ENCODE measurements at regions not wholly inside any gene's neighbourhood (a gene's known extent, or its start where the extent isn't known, plus 50 kb on each side); places are given as distances from the start of the nearest gene placed in this dataset.

DNA sequence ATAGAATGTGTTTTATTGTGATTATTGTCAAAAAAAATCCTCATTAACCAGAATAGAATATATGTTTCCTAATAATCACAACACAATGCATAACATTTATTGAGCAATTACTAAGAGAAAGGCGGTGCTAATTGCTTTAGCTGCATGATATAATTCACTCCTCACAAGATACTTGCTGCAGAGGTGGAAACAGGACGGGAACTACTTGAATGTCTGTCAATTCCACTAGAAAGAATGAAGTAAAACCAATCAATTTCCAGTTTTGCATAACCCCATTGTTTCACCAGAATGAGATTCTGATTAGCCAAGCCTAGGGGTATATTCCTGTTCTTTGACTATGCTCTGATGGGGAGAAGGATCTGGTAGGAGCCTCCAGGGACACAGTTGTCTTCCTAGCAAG, 239.1 kb upstream of the NRP1 start:
- DNase-seq = no peak

DNA sequence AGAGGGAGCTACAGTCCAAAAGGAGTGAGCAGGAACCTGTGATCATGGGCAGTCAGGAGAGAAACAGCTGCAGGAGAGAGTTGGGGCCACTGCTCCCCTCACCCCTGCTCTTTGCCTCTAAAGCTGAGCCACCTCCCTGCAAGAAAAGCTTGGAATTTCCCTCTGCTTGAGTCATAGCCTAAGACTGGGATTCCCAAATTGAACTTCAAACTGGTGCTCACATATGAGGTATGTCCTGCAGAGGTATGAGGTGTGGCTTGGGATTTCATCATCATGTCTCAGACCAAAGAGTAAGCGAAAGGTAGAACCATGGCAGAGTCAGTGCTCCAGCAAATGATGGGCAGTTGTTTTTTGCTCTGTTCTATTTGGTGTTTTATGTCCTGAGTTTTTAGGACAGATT, 237.1 kb upstream of the NRP1 start:
- no peak for DNase-seq

DNA sequence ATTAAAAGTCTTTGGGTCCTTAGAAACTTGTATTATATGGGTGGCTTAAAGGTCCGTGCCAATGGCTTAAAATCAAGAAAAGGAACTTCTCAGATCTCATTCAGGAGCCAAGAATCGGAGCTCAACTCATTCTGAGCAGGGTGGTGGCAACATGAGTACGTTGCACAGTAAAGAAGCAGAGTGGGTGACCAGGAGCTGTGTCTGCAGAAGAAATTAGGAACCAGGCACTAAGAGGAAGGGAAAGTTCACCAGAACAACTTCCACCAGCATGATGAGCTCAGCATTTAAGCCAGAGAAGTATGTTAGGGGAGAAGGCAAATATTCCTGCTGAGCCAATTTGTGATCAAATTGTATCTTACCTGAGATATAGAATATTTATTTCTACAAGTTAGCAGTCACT, 236.0 kb upstream of the NRP1 start:
- no peak for DNase-seq

DNA sequence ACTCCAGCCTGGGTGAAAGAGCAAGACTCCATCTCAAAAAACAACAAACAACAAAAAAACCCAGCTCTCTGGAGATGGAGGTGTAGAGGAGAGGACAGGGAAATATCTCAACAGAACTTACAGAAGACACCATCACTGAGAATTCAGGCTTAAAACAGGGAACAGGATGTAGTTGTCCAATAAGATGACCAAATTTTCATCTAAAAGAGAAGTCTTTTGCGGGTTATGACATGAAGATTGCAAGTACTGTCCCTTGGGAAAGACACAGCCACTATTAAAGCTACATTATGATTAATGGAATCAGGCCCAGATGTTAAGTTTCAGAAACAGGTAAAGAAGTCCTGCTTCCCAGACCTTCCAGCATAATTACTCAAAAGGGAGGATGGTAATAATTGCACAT, 235.2 kb upstream of the NRP1 start:
- DNase-seq = no peak

- no peak for DNase-seq
These were observed 232.0 kb upstream of the NRP1 start for GRCh38 chr10:33566426-33566825.

DNA sequence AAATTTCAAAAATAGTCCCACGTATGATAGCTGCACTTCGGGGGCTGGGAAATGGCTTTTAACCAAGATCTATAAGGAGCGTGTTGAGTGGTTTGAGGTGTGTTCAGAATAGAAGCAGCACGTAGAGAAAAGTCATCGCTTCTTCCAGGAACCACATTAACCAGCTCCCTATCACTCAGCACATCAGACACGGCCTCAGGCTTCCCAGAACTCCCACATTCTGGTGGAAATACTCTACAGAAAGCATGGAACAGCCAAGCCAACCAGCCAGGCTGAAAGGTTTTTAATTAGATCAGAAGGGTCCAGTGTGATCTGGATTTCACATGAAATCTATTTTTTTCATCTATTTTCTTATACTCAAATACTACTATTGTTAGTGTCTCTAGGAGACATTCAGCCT, 231.5 kb upstream of the NRP1 start:
- DNase-seq = no peak

DNA sequence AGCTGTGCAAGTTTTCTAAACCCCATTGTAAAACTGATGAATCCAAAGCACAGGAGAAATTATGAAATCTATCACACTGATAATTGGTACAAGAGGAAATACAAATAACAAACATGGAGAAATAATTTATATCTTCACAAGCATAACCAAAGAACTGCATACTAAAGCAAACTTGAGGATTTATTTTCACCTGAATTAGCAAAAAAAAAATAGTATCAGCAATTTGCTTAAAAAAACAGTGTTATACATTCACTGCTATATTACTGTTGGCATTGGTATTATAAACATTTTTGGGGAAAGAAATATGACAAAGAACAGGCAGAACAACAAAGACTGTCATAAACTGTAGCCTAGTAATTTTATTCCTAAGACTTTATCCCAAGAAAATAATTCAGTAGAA, 230.8 kb upstream of the NRP1 start:
- no peak for DNase-seq

DNA sequence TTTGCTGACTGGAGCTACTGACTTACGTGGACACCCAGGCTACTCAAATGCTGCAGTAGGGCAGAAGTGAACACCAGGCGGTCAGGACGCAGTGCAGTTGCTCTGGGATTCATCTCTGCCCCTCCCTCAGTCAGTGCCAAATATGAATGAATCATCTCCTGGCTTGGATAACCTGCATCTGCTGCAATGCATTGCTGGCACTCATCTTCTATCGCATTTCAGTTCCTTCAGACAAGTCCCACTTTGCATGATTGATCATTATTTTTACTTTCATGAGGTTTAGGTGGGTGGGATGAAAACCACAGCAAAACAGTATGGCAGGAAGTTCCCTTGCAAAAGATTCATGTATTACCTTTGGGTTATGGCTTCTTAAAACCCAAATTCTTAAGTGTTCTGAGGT, 224.6 kb upstream of the NRP1 start:
- peak in 1 of 2 experiments; percentile 17 for DNase-seq

- no peak for DNase-seq
These were observed 222.8 kb upstream of the NRP1 start for GRCh38 chr10:33557313-33557712.

DNA sequence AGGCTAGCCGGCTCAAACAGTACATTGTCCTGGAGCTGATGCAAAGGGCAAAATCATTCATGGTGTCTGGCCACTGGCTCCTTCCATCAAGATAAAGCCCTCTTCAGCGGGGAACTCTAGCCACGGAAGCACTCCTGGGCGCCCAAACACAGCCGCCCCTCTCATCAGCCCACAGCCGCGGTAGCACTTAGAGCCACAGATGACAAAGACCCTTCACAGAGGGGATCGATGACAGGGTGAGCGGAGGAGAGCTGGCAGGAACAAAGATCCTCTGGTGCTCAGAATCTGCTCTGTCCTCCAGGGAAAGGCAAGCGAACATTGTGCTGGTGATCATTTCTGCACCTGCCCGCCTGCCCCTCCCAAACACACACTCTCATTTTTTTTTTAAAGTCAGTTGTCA, 222.2 kb upstream of the NRP1 start:
- DNase-seq = no peak

GRCh38 chr10:33556103-33556502, 221.6 kb upstream of the NRP1 start:
- DNase-seq = no peak

GRCh38 chr10:33553748-33554571, 219.5 kb upstream of the NRP1 start:
- DNase-seq = no peak

- DNase-seq = no peak
These were observed 217.8 kb upstream of the NRP1 start for GRCh38 chr10:33552290-33552689.

DNA sequence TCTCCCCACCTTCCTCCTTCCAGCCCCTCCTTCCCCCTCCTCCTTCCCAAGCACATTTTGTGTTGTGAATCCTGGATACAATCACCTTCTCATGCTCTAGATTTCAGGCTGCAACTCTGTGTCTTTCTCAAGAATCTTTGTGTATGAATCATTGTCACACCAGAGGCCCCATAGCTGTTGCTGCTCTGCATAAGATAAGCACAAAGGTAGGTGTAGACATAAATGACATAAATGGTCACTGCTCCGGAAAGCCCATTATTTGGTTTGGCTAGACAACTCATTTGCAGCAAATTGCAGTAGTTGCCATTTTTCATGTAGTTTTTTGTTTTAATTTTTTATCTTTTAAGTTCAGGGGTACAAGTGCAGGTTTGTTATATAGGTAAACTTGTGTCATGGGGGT, 216.3 kb upstream of the NRP1 start:
- DNase-seq = no peak

DNA sequence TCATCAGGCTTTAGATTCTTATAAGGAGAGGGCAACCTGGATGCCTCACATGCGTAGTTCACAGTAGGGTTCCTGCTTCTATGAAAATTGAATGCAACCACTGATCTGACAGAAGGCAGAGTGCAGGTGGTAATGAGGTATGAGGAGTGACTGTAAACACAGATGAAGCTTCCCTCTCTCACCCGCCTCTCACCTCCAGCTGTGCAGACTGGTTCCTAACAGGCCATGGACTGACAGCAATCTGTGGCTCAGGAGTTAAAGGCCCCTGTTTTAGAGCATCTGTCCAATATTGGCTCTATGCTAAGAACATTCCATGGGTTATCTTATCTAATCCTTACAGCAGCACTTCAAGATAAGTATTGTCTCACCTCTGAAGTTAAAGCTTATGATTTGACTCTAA, 213.5 kb upstream of the NRP1 start:
- DNase-seq = no peak

- DNase-seq = no peak
These were observed 211.6 kb upstream of the NRP1 start for GRCh38 chr10:33546031-33546430.

DNA sequence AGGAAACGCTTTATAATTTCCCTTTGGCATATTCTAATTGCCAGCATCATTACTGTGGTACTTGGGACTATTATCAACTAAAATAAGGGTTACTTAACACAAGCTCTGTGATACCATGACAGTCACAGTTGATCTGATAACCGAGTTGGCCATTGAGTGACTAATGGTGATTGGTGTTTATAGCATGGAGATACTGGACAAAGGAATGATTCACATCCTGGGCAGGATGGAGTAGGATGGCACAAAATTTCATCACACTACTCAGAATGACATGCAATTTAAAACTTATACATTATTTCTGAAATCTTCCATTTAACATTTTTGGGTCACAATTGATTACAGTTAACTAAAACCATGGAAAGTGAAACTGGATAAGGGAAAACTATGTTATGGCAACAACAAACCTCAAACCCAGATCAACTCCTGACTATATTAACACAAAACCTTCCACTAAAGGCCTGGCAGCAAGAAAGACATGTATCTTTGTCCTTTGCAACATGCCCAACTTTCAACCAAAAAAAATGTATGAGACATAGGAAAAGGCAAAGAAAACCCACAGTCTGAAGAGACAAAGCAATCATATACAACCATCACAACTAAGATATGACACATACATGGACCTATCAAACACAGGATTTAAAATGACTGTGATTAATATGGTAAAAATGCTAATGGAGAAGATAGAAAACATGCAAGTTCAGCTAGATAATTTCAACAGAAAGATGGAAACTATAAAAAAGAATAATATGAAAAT, 208.5 kb upstream of the NRP1 start:
- no peak for DNase-seq

DNA sequence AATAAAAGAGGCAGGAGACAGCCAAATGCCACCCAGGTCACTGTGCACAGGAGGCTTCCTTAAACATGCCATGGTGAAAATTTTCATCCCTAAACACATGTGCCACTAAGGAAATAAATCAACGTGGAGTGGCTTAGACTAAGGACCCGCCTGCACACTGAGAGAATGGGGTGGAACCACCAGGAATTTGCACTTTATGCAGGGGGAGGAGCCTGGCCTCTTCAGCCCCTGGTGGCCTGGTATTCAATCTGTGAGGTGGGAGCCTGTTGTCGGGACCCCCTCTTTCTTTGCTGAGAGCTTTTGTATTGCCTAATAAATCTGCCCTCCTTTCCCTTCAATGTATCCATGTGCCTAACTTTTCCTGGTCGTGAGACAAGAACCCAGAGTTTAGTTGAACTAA, 204.6 kb upstream of the NRP1 start:
- DNase-seq = no peak

DNA sequence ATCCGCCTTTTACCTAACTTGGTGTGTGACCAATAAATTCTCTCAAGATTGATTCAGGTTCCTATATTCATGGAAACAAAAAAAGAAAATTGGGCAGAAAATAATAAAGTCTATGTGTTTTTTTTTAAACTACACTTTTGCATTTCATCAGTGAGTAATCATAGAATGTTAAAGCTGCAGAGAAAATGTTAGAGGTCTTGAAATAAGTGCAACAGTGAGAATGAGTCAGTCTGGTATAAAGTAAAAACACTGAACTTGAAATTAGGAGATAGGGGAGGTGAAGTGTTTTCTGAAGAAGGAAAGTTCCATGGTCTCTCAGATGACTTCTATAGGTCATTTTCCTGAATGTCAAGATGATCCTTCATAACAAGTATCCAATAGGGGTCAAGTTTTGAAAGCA, 202.6 kb upstream of the NRP1 start:
- no peak for DNase-seq

DNA sequence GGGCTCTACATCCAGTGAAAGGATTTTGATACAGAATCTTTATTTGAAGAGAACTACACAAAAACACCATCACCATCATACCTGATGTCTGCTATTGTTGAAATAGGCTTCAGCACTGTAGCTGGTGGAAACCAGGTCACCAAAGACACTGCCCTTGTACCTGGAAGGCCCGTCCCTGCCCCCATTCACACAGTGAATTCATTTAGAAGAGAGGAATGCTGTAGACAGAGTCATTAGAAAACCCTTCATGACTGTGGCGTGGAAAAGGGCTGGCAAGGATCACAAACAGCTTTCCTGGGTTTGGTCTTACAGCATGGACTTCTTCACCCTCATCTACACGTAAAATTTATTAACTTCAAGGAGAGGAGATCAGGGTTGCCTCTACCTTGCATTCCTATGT, 202.0 kb upstream of the NRP1 start:
- no peak for DNase-seq

- no peak for DNase-seq
These were observed 201.4 kb upstream of the NRP1 start for GRCh38 chr10:33535866-33536265.

GRCh38 chr10:33534416-33534815, 199.9 kb upstream of the NRP1 start:
- no peak for DNase-seq

- DNase-seq = no peak
These were observed 199.1 kb upstream of the NRP1 start for GRCh38 chr10:33533612-33534011.

DNA sequence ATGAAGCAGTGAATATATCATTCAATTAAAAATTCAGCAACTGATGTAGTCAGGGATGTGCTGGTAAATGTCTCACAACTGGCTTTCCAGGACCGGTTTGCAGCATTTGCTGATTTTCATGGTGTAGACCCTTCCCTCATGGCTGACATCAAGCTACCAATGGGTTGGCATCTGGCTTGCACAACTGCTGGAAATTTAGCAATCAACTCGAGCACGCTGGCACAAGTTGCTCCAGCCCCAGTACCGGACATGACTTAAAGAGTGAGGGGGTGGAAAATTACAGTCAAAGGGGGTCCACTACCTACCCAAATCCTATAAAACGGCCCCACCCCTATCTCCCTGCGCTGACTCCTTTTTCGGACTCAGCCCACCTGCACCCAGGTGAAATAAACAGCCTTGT, 198.4 kb upstream of the NRP1 start:
- no peak for DNase-seq

DNA sequence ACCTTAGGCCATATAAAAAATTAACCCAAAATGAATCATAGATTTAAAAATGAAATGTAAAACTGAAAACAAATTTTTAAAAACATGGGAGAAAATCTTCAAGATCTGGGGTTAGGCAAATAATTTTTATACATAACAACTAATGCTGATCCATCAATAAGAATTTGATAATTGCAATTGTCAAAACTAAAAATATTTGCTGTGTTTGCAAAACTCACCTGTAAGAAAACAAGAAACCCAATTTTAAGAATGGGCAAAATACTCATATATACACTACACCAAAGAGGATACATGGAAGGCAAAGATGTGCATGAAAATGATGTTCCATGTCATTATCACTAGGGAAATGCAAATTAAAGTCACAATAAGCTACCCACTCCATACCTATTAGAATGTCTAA, 194.8 kb upstream of the NRP1 start:
- no peak for DNase-seq

Data from NCI-H446 (cell line).